NCI-H2196 (cell line): ENCODE measurements at regions not wholly inside any gene's neighbourhood (a gene's known extent, or its start where the extent isn't known, plus 50 kb on each side); places are given as distances from the start of the nearest gene placed in this dataset.
A peak's percentile ranks its signal among the peaks of the same experiment; 100 is the strongest.

Experiments used
- DNase-seq: peaks from one replicate; lab custom pipeline; 2025; ENCODE audit not compliant: unreplicated experiment; lab: John Stamatoyannopoulos, UW

DNA sequence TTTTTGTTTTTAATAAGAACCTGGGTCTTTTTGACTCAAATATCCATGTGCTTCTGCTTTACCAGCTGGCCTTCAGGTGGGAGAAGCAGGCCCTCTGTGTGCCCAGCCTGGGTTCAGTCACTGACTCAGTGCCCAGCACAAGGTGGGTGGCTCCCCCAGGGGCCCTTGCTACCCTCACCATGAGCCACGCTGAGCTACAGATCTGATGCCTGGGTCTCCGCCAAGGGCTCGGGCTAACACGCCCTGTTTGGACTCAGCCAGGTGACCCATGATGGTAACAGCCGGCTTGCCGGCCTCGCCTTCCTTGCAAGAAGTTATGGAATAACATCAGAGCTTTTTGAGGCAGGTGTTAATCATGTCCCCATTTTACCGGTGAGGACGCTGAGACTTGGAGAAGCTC is 109.5 kb upstream of the NLRP1 start:
- DNase-seq, result no peak

DNA sequence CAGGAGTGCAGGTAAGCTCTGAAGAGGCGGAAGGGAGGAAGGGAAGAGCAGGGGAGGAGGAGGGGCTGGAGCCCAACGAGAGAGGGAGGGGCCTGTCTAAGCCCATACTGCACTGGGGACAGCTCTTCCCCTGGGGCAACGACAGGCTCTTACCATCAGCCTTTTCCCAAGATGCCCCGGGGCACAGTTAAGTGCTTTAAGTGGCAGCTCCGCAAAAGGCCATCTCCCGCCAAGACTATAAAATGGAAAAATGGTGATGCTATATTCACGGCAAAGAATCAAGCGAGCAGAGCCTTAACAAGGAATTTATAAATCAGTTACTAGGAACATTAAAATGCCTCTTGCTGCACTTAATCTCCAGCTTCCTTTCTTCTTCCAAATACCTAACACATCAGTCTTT is 110.2 kb upstream of the NLRP1 start:
- DNase-seq, result no peak

DNA sequence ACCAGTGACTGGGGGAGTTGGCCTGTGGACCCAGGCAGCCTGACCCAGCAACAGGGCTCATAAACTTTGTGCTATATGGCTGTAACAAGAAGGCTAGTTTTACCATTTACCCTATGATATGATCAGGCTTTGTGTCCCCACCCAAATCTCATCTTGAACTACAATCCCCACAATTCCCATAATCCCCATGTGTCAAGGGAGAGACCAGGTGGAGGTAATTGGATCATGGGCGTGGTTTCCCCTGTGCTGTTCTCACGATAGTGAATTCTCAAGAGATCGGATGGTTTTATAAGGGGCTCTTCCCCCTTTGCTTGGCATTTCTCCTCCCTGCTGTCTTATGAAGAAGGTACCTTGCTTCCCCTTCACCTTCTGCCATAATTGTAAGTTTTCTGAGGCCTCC is 111.2 kb upstream of the NLRP1 start:
- DNase-seq, result no peak

DNA sequence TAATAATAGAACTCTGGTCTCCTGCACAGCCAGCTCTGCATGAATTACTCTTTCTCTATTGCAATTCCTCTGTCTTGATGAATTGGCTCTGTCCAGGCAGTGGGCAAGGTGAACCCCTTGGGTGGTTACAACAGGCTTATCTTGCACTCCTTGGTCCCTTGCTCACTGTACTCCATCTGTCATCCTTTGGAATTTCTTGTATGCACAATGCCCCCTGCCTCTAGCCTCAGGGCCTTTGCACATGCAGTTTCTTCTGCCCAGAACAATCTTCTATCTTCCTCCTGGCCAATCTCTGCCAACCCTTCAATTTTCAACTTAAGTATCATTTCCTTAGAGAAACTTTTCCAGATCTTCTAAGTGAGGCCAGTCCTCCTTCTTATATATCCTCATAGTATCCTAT is 114.7 kb upstream of the NLRP1 start:
- DNase-seq, result no peak

DNA sequence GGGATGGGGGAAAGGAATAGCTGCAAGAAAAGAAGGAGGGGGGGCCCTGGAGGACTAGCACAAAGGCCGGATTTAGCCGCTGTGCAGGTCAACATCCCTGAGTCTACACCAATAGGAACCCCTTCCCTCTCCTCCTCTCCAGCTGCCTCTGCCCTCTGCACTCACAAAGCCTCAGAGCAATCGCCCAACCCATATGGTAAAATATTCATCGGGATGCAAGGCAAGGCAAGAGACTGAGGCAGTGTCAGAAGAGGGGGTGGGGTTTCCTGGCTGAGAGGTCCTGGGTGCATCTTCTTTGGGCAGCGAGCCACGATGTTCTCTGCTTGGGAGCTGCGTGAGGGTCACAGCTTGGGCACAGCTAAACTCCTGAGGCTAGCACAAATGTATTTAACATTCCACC is 115.5 kb upstream of the NLRP1 start:
- no peak for DNase-seq

DNA sequence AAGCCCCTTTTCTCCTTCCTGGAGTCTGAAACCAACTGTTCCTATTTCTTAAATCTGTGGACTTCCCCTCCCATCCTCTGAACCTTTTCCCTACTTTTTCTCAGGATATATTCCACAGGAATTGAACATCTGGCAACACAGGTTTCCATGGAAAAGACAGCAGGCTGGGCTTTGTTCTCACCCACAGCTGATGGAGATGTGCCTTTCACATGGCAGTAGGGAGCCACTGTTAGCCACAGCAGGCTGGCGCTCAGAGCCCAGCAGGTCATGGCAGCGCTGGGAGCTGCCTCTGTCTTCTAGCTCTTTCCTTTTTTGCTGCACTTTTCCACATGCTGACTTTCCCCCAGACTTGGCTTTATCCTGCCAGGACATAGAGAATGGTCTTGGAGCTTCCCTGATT is 116.4 kb upstream of the NLRP1 start:
- no peak for DNase-seq

DNA sequence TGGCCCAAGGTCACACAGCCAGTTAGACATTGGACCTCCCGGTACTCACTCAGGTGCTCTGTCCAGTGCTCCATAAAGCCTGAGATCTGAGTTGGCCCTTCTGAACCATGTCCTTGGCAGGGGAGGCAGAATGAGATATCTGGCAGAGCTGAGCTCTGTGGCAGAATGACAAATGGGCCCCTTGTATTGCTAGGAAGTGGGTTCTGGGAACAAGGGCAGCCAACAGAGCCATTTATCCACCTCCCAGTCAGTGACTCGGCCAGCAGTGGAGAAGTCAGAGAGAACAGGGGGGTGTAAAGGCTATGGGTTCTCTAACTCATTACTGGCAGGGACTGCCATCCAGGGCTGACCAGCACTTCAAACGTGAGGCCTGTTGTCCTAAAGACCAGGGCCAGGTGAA is 117.1 kb upstream of the NLRP1 start:
- DNase-seq, result no peak

DNA sequence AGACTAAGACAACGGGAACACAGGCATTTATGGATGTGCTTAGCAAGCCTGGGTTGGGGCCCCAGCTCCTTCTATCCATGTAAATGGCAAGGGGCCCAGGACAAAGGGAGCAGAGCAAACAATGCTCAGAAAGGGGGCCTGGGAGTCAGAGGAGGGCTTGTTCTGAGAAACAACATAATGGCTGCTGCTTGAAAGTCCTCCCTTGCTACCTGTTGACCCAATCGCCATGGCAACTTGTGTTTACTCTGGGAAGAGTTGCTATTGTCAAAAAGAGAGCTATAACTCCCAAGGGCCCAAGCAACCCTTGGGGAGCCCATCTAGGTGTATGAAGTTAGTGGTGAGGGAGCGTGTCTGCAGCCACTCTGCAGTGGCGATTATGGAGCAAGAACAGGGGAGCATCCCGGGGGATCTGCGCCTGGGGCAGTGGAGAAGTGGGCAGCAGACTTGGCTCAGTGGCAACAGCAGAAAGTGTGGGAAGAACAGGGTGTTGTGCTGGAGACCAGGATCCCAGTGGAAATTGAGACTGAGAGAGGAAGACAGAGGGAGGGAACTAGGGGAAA is 118.7 kb upstream of the NLRP1 start:
- no peak for DNase-seq

DNA sequence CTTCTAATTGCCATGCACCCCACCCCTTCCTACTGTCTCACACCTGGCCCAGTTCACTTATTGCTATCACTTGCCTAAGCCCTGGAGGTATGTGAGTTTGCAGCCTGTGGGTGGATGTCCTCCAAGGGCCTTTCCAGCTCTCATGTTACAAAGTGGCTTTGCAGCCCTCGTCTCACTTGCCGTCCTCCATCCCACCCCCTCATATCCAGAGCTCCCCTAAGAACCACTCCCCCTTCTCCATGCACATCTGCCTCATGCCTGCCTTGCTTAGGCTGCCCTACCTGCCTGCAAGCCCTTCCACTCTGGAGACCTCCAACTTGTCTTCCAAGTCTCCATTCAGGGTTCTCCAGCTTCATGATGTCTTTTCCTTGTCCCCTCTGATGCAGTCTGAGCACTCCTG is 119.4 kb upstream of the NLRP1 start:
- no peak for DNase-seq

DNA sequence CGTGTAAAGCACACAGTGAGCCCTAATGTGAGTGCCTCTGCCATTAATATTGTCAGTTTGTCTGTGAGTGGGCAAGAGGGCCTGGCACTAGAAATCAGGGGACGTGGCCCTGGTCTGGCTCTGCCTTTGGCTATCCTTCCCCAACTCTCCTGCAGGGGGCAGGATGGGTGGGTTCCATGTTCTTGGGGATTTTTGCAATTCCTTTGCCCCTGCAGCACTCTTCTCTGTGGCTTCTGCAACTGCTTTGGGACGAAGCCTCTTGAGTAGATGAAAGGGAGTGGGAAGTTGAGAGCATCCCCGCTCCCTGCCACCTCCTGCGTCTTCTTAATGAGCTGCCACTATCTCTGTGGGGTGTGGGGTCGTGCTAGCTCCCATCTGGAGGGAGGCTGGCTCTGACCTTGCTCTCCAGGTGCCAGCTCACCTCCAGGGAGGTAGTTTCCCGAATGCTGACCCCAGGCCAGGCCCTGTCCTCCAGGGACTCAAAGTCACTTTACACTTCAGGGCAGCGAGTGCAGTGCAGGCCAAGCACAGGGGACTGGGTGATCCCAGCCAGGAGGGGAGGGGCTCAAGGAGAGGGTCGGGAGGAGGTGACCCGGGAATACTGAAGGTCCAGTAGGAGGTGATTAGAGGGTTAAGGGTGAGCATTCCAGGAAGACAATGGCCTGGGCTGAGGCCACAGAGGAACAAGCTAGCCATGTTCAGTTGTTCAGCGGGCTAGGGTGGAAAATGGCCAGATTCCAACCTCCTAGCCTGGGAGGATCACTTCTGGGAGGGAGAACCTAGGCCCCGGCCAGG is 121.0 kb upstream of the NLRP1 start:
- DNase-seq, result no peak

DNA sequence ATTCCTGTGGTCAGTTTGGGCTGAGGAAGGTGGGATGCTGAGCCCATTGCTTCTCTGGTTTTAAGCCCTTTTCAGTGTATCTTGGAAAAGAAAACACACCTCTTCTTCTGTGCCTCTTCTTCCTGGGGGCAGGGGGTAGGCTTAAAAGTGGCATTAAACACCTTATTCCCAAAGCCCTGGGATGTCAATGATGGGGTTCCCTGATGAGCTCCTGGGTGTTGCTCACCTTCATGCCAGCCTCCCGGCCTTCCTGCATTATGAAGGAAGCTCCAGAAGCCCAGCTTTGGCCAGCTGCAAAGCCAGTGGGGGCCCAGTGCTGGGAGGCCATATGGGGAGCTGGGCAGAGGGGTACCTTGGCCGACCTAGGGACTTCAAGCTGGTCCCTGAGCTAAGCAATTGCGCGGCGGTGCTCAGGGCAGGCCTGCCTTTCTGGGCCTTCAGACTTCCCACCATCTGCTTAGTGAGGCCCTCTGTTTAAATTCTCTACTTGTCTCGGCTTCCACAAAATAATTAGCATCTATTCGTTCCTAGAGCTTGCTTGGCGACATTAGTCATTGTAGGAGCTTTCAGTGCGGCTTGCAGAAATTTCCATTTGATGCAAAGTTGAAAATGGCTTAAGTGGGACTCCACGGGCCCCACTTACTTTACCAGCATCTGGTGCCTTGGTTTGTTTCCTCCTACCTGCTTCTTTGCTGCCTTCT is 121.7 kb upstream of the NLRP1 start:
- DNase-seq, result no peak

DNA sequence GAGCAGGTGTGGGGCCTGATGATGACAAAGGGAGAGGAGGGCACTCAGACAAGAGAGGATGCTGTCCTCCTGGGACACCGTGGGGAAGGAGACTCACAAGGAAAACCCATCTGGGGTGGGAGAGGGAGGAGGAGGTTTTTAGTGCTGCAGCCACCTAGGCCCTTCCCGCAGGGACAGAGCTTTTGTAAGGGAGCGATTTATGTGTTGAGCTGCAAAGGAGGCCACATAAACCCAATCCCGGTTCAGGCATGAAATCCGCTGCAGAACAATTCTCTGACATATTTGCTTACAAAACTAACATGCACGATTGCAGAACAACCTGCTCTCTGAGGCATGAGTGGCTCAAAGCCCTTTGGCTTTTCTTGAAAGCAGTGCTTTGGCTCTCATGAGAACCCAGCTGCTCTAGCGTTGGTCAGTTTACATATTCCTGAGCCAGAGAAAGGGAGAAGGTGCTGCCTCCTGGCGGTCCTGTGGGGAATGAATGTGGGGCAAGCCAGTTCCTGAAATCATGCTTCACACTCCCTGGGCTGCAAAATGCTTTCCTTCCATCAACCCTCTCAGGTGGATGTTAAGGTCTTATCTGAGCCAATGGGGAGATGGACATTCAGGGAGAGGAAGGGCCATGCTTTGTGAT is 122.4 kb upstream of the NLRP1 start:
- peak; percentile 36 for DNase-seq

DNA sequence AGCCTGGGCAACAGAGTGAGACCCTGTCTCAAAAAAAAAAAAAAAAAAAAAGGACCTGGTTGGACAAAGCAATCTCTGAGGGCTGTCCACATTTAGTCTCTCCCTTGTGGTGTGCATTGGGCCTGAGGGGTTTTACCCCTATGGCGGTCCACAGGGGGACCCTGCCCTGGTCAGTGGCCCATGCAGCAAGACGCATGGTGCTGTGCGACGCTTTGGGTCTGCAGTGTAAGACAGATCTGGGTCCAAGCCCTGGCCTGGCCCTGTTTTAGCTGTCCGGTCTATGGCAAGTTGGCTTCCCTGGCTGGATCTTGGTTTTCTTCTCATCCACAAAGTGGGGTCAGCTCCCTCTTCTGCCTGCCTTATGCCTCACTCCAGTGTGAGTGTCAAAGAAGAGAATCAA is 123.2 kb upstream of the NLRP1 start:
- DNase-seq, result no peak

DNA sequence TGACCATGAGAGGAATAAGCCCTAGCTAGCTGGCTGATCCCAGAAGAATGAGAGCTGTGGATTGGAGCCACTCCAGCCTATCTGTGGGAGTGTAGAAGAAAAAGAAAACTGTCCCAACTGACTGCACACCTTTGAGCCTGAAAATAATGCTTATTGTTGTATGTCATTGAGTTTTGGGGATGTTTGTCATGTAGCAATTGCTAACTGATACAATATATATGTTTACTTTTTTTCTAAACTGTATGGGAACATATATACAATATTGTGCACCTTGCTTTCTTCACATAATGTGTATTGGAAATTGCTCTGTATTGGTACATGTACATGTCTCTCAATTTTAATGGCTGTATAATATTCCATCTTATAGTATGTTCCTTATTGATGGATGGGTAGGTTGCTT is 124.0 kb upstream of the NLRP1 start:
- DNase-seq, result no peak

DNA sequence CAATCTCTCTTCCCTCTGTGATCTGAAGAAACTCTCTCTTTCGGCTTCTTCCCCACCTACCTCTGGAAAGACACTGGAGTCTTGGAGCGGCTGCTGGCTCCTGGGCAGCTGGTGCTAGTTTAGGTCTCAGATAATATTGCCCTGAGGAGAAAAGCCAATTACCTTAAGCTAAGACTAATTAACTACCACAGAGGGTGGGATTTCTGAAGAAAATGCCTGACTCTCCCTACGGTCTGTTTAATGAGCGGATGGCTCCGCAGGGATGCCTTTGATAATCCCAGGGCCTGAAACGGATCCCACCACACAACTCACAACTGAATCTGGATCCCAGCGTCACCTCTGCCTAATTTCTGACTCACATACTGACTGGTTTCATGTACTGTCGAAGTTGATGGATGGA is 127.0 kb upstream of the NLRP1 start:
- no peak for DNase-seq

DNA sequence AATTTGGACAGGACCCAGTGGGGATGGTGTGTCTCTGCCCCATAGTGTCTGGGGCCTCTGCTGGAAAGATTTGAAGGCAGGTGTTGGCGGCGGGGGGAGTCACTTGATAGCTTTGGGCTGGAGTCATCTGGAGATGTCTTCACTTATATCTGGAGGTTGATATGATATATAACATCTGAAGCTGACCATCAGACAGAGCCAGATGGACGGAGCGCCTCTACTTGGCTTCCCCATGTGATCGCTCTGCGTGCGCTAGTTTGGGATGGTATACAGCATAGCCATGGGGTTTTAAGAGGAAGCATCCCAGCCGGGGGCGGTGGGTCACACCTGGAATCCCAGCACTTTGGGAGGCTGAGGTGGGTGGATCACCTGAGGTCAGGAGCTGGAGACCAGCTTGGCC is 130.7 kb upstream of the NLRP1 start:
- DNase-seq, result no peak

DNA sequence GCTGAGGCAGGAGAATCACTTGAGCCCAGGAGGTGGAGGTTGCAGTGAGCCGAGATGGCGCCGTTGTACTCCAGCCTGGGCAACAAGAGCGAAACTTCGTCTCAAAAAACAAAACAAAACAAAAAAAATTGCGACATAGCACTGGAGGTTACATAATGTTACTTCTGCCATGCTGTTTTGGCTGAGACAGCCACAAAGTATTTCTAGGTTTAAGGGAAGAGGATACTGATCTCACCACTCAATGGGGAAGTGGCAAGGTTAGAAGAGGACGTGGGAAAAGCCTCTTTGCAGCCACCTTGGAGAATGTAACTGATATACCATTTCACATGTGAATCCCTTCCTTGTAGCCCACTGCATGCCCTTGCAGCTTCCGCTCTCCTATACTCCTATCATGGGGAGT is 131.2 kb upstream of the NLRP1 start:
- DNase-seq, result no peak

DNA sequence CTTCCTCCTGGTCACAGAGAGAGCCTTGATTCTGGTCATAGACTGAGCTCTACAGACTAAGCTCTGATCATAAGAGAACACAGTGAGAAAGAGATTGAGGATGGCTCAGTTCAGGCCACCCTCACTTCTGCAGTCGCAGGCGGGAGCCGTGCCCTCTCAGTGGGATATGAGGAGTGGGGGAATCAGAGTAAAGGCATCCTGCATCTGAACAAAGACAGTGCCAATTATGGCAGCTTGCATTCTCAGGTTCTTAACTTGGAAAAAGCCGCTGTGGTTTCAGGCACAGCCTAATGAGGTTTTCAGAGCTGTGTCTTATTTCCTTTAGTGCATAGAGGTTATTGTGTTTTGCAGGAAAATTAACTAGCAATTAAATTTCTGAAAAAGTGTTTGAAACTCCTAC is 134.4 kb upstream of the NLRP1 start:
- no peak for DNase-seq

DNA sequence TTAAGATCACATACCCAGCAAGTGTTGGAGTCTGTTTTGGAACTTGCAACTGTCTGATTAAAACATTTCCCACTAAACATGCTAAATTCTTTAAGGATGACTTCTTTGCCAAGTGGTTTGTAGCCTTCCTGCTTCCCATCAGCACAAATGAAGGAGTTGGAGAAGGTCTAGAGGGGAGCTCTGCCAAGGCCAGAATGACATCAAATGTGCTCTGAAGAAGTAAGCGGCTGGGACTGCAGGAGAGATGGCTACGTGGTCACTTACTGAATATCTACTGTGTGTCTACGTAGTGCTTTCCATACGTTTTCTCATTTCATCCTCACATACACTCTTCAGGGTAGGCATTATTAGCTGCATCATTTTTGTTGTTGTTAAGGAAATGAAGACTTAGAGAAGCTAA is 135.7 kb upstream of the NLRP1 start:
- DNase-seq, result no peak

DNA sequence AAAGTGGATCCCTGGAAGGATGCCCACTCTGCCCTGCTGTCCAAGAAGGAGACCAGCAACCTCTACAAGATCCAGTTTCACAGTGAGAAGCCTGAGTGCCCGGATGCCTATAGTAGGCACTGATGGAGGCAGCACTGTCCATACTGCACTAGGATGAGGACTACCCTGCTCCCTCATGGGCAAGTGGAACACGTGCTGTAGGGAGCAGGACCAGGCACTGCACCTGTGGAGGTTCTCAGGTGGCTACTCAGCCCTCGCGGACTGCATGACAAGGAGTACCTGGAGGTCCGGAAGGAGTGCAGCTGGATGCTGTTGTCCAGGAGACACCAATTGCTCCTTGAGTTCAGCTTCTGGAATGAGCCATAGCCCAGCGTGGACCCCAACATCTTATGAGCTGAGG is 146.1 kb upstream of the NLRP1 start:
- no peak for DNase-seq

DNA sequence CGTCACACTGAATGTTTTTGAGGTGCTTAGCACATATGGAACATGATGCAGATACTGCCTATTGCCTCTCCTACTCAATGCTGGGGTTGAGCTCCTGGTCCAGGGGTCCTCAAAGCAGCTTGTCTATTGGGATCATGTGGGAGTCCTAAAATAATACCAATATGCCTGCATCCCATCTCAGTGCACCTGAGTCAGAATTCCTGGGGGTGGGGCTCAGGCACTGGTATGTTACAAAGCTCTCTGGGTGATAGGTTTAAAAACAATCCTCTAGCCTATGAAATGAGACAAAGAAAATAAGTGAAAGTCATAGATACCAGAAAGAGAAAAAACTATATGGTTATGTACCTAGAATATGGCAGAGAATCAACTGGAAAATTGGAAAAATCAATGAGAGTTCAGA is 156.6 kb upstream of the NLRP1 start:
- no peak for DNase-seq

DNA sequence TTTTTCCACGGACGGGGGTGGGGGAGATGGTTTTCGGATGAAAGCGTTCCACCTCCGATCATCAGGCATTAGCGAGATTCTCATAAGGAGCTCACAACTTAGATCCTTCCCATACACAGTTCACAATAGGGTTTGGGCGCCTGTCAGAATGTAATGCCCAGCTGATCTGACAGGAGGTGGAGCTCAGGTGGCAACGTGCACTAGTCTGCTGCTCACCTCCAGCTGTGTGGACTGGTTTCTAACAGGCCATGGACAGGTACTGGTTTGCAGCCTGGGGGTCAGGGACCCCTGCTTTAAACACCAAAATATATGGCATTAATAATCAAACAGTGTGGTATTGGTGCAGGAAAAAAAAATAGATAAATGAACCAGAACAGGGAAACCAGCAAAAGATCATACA is 157.5 kb upstream of the NLRP1 start:
- DNase-seq, result no peak
